ENCODE measurements at regions not wholly inside any gene's neighbourhood (a gene's known extent, or its start where the extent isn't known, plus 50 kb on each side); places are given as distances from the start of the nearest gene placed in this dataset.

DNA sequence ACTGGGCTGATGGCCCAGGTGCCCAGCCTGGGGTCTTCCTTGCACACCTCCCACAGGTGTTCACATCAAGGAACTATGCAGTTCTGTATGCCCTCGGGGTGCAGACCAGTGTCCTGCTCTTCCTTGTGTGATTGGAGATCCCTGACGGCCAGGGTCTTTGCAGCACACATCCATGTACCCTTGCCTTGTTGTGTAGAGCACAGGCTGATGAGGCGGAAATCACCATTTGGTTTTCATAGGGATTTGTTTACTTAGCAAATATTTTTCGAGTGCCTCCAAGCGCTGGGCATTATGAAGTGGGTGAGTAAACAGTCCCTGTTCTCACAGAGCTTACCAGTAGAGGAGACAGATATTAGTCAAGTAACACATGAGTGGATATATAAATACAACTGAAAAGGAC, 209.3 kb upstream of the UMPS start:
- Histone ChIP-seq H3K27me3 (ENCODE audit: insufficient read depth, poor library complexity, severe bottlenecking) (no peaks in the 10 kb centered on the region), H3K4me3 (replicated peaks; ENCODE audit: insufficient read depth, low read length) (no peak overlapping the region), H3K27ac (replicated peaks) (no peak overlapping the region)
- no peak for DNase-seq (ENCODE audit: low read depth in 1 of 2, low spot score in 1 of 2)
- TF ChIP-seq POLR2AphosphoS5 (IDR thresholded peaks at IDR 0.05; ENCODE audit: low read depth), result no peak
- TF ChIP-seq, protein P1, sequence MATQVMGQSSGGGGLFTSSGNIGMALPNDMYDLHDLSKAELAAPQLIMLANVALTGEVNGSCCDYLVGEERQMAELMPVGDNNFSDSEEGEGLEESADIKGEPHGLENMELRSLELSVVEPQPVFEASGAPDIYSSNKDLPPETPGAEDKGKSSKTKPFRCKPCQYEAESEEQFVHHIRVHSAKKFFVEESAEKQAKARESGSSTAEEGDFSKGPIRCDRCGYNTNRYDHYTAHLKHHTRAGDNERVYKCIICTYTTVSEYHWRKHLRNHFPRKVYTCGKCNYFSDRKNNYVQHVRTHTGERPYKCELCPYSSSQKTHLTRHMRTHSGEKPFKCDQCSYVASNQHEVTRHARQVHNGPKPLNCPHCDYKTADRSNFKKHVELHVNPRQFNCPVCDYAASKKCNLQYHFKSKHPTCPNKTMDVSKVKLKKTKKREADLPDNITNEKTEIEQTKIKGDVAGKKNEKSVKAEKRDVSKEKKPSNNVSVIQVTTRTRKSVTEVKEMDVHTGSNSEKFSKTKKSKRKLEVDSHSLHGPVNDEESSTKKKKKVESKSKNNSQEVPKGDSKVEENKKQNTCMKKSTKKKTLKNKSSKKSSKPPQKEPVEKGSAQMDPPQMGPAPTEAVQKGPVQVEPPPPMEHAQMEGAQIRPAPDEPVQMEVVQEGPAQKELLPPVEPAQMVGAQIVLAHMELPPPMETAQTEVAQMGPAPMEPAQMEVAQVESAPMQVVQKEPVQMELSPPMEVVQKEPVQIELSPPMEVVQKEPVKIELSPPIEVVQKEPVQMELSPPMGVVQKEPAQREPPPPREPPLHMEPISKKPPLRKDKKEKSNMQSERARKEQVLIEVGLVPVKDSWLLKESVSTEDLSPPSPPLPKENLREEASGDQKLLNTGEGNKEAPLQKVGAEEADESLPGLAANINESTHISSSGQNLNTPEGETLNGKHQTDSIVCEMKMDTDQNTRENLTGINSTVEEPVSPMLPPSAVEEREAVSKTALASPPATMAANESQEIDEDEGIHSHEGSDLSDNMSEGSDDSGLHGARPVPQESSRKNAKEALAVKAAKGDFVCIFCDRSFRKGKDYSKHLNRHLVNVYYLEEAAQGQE (IDR thresholded peaks at IDR 0.05; ENCODE audit: insufficient replicate concordance, low read depth), result no peak
- no peak for TF ChIP-seq SPI1 (IDR thresholded peaks at IDR 0.05; ENCODE audit: borderline replicate concordance, low read depth)
- TF ChIP-seq, protein P2, sequence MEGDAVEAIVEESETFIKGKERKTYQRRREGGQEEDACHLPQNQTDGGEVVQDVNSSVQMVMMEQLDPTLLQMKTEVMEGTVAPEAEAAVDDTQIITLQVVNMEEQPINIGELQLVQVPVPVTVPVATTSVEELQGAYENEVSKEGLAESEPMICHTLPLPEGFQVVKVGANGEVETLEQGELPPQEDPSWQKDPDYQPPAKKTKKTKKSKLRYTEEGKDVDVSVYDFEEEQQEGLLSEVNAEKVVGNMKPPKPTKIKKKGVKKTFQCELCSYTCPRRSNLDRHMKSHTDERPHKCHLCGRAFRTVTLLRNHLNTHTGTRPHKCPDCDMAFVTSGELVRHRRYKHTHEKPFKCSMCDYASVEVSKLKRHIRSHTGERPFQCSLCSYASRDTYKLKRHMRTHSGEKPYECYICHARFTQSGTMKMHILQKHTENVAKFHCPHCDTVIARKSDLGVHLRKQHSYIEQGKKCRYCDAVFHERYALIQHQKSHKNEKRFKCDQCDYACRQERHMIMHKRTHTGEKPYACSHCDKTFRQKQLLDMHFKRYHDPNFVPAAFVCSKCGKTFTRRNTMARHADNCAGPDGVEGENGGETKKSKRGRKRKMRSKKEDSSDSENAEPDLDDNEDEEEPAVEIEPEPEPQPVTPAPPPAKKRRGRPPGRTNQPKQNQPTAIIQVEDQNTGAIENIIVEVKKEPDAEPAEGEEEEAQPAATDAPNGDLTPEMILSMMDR (IDR thresholded peaks at IDR 0.05; ENCODE audit: insufficient read depth, low read length), result no peak

DNA sequence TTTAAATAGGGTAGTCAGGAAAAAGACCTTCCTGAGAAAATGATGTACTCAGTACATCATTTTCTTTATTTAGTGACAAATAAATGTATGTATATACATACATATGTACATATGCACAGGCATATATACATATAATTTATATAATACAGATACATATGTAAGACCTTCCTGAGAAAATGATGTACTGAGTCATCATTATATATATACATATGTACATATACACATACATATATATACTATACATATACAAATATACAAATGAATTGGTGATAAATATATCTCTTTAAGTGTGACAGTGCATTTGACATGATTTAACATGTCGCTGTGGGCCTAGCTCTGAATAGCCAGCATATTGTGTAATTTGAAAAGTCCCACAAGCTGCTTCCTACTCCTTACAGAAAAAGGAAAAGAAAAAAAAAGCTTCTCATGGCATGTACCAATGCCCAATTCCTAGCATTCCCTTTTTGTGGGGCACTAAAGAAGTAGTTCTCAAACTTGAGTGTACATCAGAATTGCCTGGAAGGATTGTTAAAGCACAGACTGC, 208.1 kb upstream of the UMPS start:
- TF ChIP-seq, protein P2 (IDR thresholded peaks at IDR 0.05; ENCODE audit: insufficient read depth, low read length), result no peak
- TF ChIP-seq GABPA (IDR thresholded peaks at IDR 0.05; ENCODE audit: low read depth) (no peak), POLR2AphosphoS5 (IDR thresholded peaks at IDR 0.05; ENCODE audit: low read depth) (no peak), SPI1 (IDR thresholded peaks at IDR 0.05; ENCODE audit: borderline replicate concordance, low read depth) (no peak)
- TF ChIP-seq, protein P1 (IDR thresholded peaks at IDR 0.05; ENCODE audit: insufficient replicate concordance, low read depth), result no peak
- no peaks in the 10 kb centered on the region for H3K27me3 ChIP-seq (ENCODE audit: insufficient read depth, poor library complexity, severe bottlenecking)
- no peak overlapping the region for H3K27ac ChIP-seq (replicated peaks)
- no peak for DNase-seq (ENCODE audit: low read depth in 1 of 2, low spot score in 1 of 2)
- no peak overlapping the region for H3K4me3 ChIP-seq (replicated peaks; ENCODE audit: insufficient read depth, low read length)

DNA sequence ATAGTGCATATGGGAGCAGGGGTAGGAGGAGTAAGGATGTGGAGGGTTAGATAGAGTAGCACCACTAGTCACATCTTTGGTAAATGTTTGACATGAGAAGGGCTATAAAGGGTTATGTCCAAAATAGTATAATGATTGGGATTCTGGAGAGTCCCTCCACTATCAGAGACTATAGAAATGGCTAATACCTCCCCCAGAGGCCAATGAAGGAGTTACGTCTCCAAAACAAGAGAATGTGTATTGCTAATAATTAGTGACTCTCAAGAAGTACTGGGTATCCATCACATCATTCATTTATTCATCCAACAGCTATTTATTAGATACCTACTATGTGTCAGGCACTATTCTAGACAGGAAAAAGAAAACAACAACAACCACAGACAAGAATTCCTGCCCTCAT, 203.7 kb upstream of the UMPS start:
- TF ChIP-seq SPI1 (IDR thresholded peaks at IDR 0.05; ENCODE audit: borderline replicate concordance, low read depth) (no peak), GABPA (IDR thresholded peaks at IDR 0.05; ENCODE audit: low read depth) (no peak), POLR2AphosphoS5 (IDR thresholded peaks at IDR 0.05; ENCODE audit: low read depth) (no peak)
- TF ChIP-seq, protein P2 (IDR thresholded peaks at IDR 0.05; ENCODE audit: insufficient read depth, low read length), result no peak
- TF ChIP-seq, protein P1 (IDR thresholded peaks at IDR 0.05; ENCODE audit: insufficient replicate concordance, low read depth), result no peak
- H3K27me3 ChIP-seq (ENCODE audit: insufficient read depth, poor library complexity, severe bottlenecking), result no peaks in the 10 kb centered on the region
- no peak overlapping the region for H3K4me3 ChIP-seq (replicated peaks; ENCODE audit: insufficient read depth, low read length)
- H3K27ac ChIP-seq (replicated peaks), result no peak overlapping the region
- no peak for DNase-seq (ENCODE audit: low read depth in 1 of 2, low spot score in 1 of 2)
